Cardiac muscle cell (in vitro differentiated cells and primary cell): ENCODE measurements at regions not wholly inside any gene's neighbourhood (a gene's known extent, or its start where the extent isn't known, plus 50 kb on each side); places are given as distances from the start of the nearest gene placed in this dataset.
"Not testable (repeated sequence)": the region's sequence is repeated elsewhere in the genome, so short reads cannot be mapped to it uniquely, and the experiment has no call there.

Experiments used
- DNase-seq, 2 donors: peaks; one replicate each; pipeline versions ENCODE4 v3.0.0 to v3.0.0-alpha.2; 2010 to 2017; ENCODE audit warnings: low read depth in 1 of 2, low spot score in 1 of 2
- H3K27ac ChIP-seq: fragments of 200-600 bp; sonication (generic); 2 replicates; pipeline ENCODE4 v1.5.1; 2016
- H3K27me3 ChIP-seq: fragments of 200-600 bp; sonication (generic); 2 replicates; pipeline ENCODE4 v1.6.0; 2016; ENCODE audit warnings: control low read depth
- H3K36me3 ChIP-seq: fragments of 200-600 bp; sonication (generic); 2 replicates; pipeline ENCODE4 v1.5.1; 2016; ENCODE audit warnings: control low read depth
- H3K4me1 ChIP-seq: fragments of 200-600 bp; sonication (generic); 2 replicates; pipeline ENCODE4 v1.8.1; 2017; ENCODE audit warnings: low read depth, mild to moderate bottlenecking, mixed run types
- H3K4me3 ChIP-seq: fragments of 200-600 bp; sonication (generic); 2 replicates; pipeline ENCODE4 v1.5.1; 2016; ENCODE audit warnings: mild to moderate bottlenecking
- H3K9me3 ChIP-seq: fragments of 200-600 bp; sonication (generic); 2 replicates; pipeline ENCODE4 v1.5.1; 2017; ENCODE audit warnings: low read depth, mild to moderate bottlenecking, control low read depth

GRCh38 chr9:66263621-66264020, 526.7 kb downstream of the FOXD4L4 start:
- H3K4me3 ChIP-seq, H3K27ac ChIP-seq, H3K36me3 ChIP-seq, DNase-seq, H3K4me1 ChIP-seq, H3K9me3 ChIP-seq, H3K27me3 ChIP-seq: not testable (repeated sequence)

DNA sequence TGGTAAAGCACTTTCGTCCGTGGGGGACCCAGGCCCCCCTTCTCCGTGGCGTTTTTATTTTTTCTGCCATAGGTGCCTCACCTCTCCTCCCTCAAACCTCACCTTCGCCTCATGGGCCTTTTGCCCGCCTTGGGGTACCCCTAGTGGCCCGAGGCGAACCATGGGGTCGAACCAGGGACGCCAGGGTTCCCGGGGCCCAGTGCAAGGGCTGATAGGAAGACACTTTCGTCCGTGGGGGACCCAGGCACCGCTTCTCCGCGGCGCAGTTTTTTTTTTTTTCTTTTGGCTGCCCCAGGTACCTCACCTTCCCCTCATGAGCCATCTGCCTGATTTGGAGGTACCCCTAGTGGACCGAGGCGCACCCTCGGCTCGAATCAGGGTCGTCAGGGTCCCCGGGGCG, 527.8 kb downstream of the FOXD4L4 start:
- not testable (repeated sequence) for H3K27me3 ChIP-seq, H3K9me3 ChIP-seq, H3K27ac ChIP-seq, H3K4me3 ChIP-seq, DNase-seq, H3K36me3 ChIP-seq, H3K4me1 ChIP-seq

- not testable (repeated sequence) for H3K4me1 ChIP-seq, DNase-seq, H3K4me3 ChIP-seq, H3K36me3 ChIP-seq, H3K27ac ChIP-seq, H3K27me3 ChIP-seq, H3K9me3 ChIP-seq
Observed at GRCh38 chr9:66266202-66266601, 529.3 kb downstream of the FOXD4L4 start.

DNA sequence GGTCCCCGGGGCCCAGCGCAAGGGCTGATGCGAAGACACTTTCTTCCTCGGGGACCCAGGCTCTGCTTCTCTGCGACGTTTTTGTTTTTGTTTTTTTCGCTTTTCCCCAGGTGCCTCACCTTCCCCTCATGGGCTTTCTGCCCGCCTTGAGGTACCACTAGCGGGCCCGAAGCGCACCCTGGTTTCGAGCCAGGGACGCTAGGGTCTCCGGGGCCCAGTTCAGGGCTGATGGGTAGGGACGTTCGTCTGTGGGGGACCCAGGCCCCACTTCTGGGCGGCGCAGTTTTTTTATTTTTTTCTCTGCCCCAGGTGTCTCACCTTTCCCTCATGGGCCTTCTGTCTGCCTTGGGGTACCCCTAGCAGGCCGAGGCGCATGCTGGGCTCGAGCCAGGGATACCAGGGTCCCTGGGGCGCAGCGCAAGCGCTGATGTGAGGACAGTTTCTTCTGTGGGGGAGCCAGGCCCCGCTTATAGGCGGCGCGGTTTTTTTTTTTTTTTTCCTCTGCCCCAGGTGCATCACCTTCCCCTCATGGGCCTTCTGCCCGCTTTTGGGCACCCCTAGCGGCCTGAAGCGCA, 530.0 kb downstream of the FOXD4L4 start:
- not testable (repeated sequence) for H3K27ac ChIP-seq, H3K9me3 ChIP-seq, H3K36me3 ChIP-seq, DNase-seq, H3K27me3 ChIP-seq, H3K4me1 ChIP-seq, H3K4me3 ChIP-seq

DNA sequence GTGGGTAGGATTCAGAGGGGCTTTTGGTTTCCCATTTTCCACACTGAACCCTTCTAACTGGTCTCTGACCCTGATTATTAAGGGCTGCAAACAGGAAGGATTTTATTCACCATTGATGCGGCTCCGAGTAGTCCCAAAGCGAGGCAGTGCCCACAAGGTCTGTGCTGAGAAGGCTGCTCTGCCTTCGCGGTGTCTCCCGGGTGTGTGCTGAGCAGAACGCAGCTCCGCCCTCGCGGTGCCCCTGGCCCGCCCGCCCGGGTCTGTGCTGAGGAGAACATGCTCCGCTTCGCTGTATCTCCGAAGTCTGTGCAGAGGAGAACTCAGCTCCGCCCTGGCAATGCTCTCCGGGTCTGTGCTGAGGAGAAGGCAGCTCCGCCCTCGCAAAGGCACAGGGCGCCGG, 530.7 kb downstream of the FOXD4L4 start:
- not testable (repeated sequence) for H3K4me3 ChIP-seq

GRCh38 chr9:66269024-66269423, 532.1 kb downstream of the FOXD4L4 start:
- not testable (repeated sequence) for H3K36me3 ChIP-seq, H3K9me3 ChIP-seq, DNase-seq, H3K4me3 ChIP-seq, H3K27ac ChIP-seq, H3K4me1 ChIP-seq, H3K27me3 ChIP-seq

More for the DNA sequence above, 530.7 kb downstream of the FOXD4L4 start:
- not testable (repeated sequence) for H3K27me3 ChIP-seq, H3K9me3 ChIP-seq, H3K36me3 ChIP-seq, H3K4me1 ChIP-seq, H3K27ac ChIP-seq
- peak in 1 of 2 donors; percentile 14 for DNase-seq

GRCh38 chr9:66269783-66270182, 532.8 kb downstream of the FOXD4L4 start:
- H3K27me3 ChIP-seq, DNase-seq, H3K4me1 ChIP-seq, H3K9me3 ChIP-seq, H3K27ac ChIP-seq, H3K36me3 ChIP-seq: not testable (repeated sequence)
- H3K4me3 ChIP-seq = peak overlapping the region; percentile 45

DNA sequence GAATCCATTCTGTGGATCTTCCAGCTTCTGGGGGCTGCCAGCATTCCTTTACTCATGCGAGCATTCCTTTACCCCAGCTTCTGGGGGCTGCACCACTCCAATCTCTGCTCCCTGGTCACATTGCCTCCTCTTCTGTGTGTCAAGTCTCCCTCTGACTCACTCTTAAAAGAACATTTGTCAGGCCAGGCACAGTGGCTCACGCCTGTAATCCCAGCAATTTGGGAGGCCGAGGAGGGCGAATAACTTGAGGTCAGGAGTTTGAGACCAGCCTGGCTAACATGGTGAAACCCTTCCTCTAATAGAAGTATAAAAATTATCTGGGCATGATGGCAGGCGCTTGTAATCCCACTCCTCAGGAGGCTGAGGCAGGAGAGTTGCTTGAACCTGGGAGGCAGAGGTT, 541.9 kb downstream of the FOXD4L4 start:
- not testable (repeated sequence) for DNase-seq, H3K36me3 ChIP-seq, H3K27ac ChIP-seq, H3K4me3 ChIP-seq, H3K4me1 ChIP-seq, H3K9me3 ChIP-seq, H3K27me3 ChIP-seq
